Mesendoderm (in vitro differentiated cells): ENCODE measurements at regions not wholly inside any gene's neighbourhood (a gene's known extent, or its start where the extent isn't known, plus 50 kb on each side); places are given as distances from the start of the nearest gene placed in this dataset.

Experiments
- DNase-seq: peaks from one replicate; pipeline ENCODE4 v3.0.0; 2013
- H2AK5ac ChIP-seq: 2 replicates; pipeline ENCODE4 v1.6.1; 2013; ENCODE audit warnings: low read length, inconsistent platforms
- H2BK120ac ChIP-seq: 2 replicates; pipeline ENCODE4 v1.6.1; 2013; ENCODE audit warnings: low read depth, mild to moderate bottlenecking, low read length, moderate library complexity, mixed read lengths
- H2BK15ac ChIP-seq: replicated peaks from 2 replicates; pipeline ENCODE4 v1.6.1; 2013; ENCODE audit warnings: low read depth, mild to moderate bottlenecking, moderate library complexity
- H2BK5ac ChIP-seq: 2 replicates; pipeline ENCODE4 v1.6.1; 2013; ENCODE audit warnings: low read length, inconsistent platforms
- H3K18ac ChIP-seq: 2 replicates; pipeline ENCODE4 v1.6.1; 2013; ENCODE audit warnings: mild to moderate bottlenecking, low read length, mixed read lengths
- H3K23ac ChIP-seq: one replicate; pipeline ENCODE4 v1.6.1; 2013; ENCODE audit warnings: low read length
- H3K27ac ChIP-seq: 2 replicates; pipeline ENCODE4 v1.5.1; 2013; ENCODE audit warnings: low read depth, mild to moderate bottlenecking, inconsistent platforms, low read length, moderate library complexity
- H3K27me3 ChIP-seq: 2 replicates; pipeline ENCODE4 v1.6.1; 2013; ENCODE audit warnings: low read length, control low read depth, mild to moderate bottlenecking, inconsistent platforms; ENCODE audit not compliant: insufficient read depth, poor library complexity
- H3K36me3 ChIP-seq: 2 replicates; pipeline ENCODE4 v1.6.1; 2013; ENCODE audit warnings: low read length, inconsistent platforms; ENCODE audit not compliant: control insufficient read depth, insufficient read depth
- H3K4ac ChIP-seq: one replicate; pipeline ENCODE4 v1.6.1; 2013; ENCODE audit warnings: low read depth, mild to moderate bottlenecking, low read length, moderate library complexity
- H3K4me1 ChIP-seq: 2 replicates; pipeline ENCODE4 v1.6.1; 2013; ENCODE audit warnings: low read depth, low read length, inconsistent platforms; ENCODE audit not compliant: control insufficient read depth
- H3K4me2 ChIP-seq: 2 replicates; pipeline ENCODE4 v1.6.1; 2013; ENCODE audit warnings: low read length
- H3K4me3 ChIP-seq: 2 replicates; pipeline ENCODE4 v1.5.1; 2013; ENCODE audit warnings: mild to moderate bottlenecking, low read length
- H3K56ac ChIP-seq: one replicate; pipeline ENCODE4 v1.6.1; 2013; ENCODE audit warnings: low read length
- H3K79me1 ChIP-seq: 2 replicates; pipeline ENCODE4 v1.6.1; 2013; ENCODE audit warnings: low read length, inconsistent platforms
- H3K79me2 ChIP-seq: 2 replicates; pipeline ENCODE4 v1.6.1; 2013; ENCODE audit warnings: mild to moderate bottlenecking, low read length; ENCODE audit not compliant: control insufficient read depth, insufficient read depth
- H3K9ac ChIP-seq: 2 replicates; pipeline ENCODE4 v1.6.1; 2013; ENCODE audit warnings: low read length, inconsistent platforms
- H4K5ac ChIP-seq: one replicate; pipeline ENCODE4 v1.6.1; 2013; ENCODE audit warnings: low read length
- H4K8ac ChIP-seq: one replicate; pipeline ENCODE4 v1.6.1; 2013; ENCODE audit warnings: low read depth, mild to moderate bottlenecking, control low read depth, low read length, moderate library complexity
- WGBS: extraction: QIAGEN DNeasy Blood & Tissue Kit; methylation state at CpG from one replicate; pipeline ENCODE4 v1.1.7; 2013; ENCODE audit warnings: low lambda C conversion rate, missing lambda C conversion rate; ENCODE audit not compliant: insufficient coverage; ENCODE audit errors: extremely low coverage; 5-methylcytosine and 5-hydroxymethylcytosine counted together

DNA sequence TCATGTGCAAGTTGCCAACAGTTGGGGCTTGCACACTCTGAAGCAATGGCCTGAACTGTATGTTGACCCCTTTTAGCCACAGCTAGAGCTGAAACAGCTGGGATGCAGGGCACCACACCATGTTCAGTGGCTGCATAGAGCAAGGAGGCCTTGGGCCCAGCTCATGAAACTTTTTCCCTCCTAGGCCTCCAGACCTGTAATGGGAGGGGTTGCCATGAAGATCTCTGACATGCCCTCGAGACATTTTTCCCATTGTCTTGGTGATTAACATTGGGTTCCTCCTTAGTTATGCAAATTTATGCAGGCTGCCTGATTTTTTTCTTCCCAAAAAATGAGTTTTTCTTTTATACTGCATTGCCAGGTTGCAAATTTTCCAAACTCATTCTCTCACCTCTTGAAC, 165.1 kb upstream of the PRR20A start:
- peak; percentile 28 for DNase-seq
- H3K56ac ChIP-seq = no peak overlapping the region
- no peaks in the 10 kb centered on the region for H3K36me3 ChIP-seq
- no peaks in the 10 kb centered on the region for H3K79me2 ChIP-seq
- H2AK5ac ChIP-seq = no peak overlapping the region
- H3K4ac ChIP-seq = no peak overlapping the region
- WGBS = no CpG with 5 or more reads among the region's 1 CpG
- no peak overlapping the region for H3K23ac ChIP-seq
- H3K79me1 ChIP-seq = no peaks in the 10 kb centered on the region
- H3K4me1 ChIP-seq = no peaks in the 10 kb centered on the region
- H2BK5ac ChIP-seq = no peak overlapping the region
- H3K4me2 ChIP-seq = no peak overlapping the region
- no peak overlapping the region for H3K27ac ChIP-seq
- no peak overlapping the region for H3K9ac ChIP-seq
- no peaks in the 10 kb centered on the region for H3K27me3 ChIP-seq
- no peak overlapping the region for H4K5ac ChIP-seq
- H2BK120ac ChIP-seq = no peak overlapping the region
- H4K8ac ChIP-seq = no peak overlapping the region
- no peak overlapping the region for H3K18ac ChIP-seq
- H3K4me3 ChIP-seq = no peak overlapping the region
- H2BK15ac ChIP-seq = no peak overlapping the region

DNA sequence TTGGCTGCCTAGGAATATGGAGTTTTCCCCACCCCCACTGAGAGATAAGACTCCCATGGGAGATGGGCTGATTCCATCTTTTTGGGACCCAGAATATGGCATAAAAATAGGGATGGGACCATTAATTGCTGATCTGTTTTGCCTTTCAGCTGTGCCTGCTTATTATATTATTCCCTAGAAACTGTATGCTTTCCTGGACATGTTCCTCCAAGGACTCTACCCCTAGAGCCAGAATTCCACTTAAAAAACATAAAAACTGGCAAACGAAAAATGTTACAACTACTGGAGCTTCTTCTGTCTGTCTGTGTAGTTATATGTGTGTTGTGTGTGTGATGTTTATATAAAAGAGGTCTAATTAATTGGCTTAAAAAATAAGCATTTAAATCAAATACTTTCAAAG, 159.9 kb upstream of the PRR20A start:
- Histone ChIP-seq H3K4ac (no peak overlapping the region), H4K5ac (no peak overlapping the region), H3K27ac (no peak overlapping the region), H3K9ac (no peak overlapping the region), H3K56ac (no peak overlapping the region), H2BK15ac (no peak overlapping the region), H4K8ac (no peak overlapping the region), H2BK5ac (no peak overlapping the region), H3K36me3 (no peaks in the 10 kb centered on the region), H3K27me3 (no peaks in the 10 kb centered on the region), H3K4me3 (no peak overlapping the region), H2AK5ac (no peak overlapping the region), H2BK120ac (no peak overlapping the region), H3K79me1 (no peaks in the 10 kb centered on the region), H3K4me1 (no peaks in the 10 kb centered on the region), H3K4me2 (no peak overlapping the region), H3K18ac (no peak overlapping the region), H3K79me2 (no peaks in the 10 kb centered on the region), H3K23ac (no peak overlapping the region)
- no peak for DNase-seq
- no CpG with 5 or more reads among the region's 1 CpG for WGBS

DNA sequence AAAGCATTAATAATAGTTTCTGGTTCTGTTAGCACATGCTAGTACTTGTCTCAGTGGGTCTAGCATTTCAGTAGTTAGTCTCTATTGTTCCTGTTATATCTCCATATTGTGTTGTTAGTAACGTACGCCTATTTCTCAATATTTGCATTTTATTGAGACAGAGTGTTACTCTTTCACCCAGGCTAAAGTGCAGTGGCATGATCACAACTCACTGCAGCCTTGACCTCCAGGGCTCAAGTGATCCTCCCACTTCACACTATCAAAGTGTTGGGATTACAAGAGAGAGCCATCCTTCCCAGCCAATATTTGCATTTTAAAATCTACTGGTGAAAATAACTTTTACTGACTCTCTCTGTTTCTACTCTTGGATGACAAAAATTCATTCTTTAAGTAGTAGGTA, 154.6 kb upstream of the PRR20A start:
- H3K79me1 ChIP-seq = no peaks in the 10 kb centered on the region
- H2AK5ac ChIP-seq = no peak overlapping the region
- H3K56ac ChIP-seq = no peak overlapping the region
- H2BK15ac ChIP-seq = no peak overlapping the region
- H4K5ac ChIP-seq = no peak overlapping the region
- no peak overlapping the region for H3K27ac ChIP-seq
- no peak overlapping the region for H3K23ac ChIP-seq
- no peaks in the 10 kb centered on the region for H3K4me1 ChIP-seq
- H3K4ac ChIP-seq = no peak overlapping the region
- no peak overlapping the region for H2BK5ac ChIP-seq
- no peaks in the 10 kb centered on the region for H3K27me3 ChIP-seq
- no CpG with 5 or more reads among the region's 2 CpGs for WGBS
- no peak overlapping the region for H3K4me3 ChIP-seq
- H3K9ac ChIP-seq = no peak overlapping the region
- no peak overlapping the region for H2BK120ac ChIP-seq
- DNase-seq = no peak
- no peaks in the 10 kb centered on the region for H3K36me3 ChIP-seq
- no peak overlapping the region for H3K4me2 ChIP-seq
- no peaks in the 10 kb centered on the region for H3K79me2 ChIP-seq
- H4K8ac ChIP-seq = no peak overlapping the region
- H3K18ac ChIP-seq = no peak overlapping the region

DNA sequence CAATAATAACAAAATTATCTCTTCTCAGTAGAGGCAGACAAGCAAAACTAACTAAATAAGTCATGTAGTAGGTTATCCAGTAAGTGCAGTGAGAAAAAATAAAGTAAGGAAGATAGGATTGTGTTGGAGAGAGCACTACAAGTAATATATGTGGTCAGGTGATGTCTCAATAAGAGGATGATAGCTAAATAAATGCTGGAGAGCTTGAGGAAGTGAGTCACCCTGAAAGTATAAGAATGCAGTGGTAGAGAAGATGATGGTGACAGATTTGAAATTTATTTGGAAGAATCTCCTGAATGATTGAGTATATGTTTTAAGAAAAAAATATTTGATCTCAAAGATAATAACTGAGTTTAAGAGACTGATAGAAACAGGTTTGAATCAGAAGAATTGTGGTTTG, 152.2 kb upstream of the PRR20A start:
- Histone ChIP-seq H2BK15ac (no peak overlapping the region), H2AK5ac (no peak overlapping the region), H3K4me1 (no peaks in the 10 kb centered on the region), H4K8ac (no peak overlapping the region), H2BK120ac (no peak overlapping the region), H3K27me3 (no peaks in the 10 kb centered on the region), H3K23ac (no peak overlapping the region), H3K9ac (no peak overlapping the region), H3K79me2 (no peaks in the 10 kb centered on the region), H4K5ac (no peak overlapping the region), H3K4me2 (no peak overlapping the region), H3K36me3 (no peaks in the 10 kb centered on the region), H3K56ac (no peak overlapping the region), H2BK5ac (no peak overlapping the region), H3K4ac (no peak overlapping the region), H3K18ac (no peak overlapping the region), H3K27ac (no peak overlapping the region), H3K4me3 (no peak overlapping the region), H3K79me1 (no peaks in the 10 kb centered on the region)
- no peak for DNase-seq

DNA sequence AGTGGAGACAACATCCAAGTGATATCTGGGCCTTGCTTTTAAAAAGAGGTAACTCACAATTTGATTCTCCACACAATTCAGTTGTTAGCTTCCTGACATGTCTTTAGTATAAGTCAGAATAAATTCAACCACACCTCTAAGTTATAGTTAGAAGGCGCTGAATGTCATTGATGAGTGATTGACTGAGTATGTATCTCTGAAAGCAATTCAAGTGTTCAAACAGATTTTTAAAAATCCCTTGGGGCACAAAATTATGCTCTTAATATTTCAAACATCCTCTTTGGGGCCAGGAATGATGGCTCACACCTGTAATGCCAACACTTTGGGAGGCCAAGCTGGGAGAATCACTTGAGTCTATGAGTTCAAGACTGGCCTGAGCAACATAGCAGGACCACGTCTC, 137.0 kb upstream of the PRR20A start:
- Histone ChIP-seq H2BK120ac (no peak overlapping the region), H4K8ac (no peak overlapping the region), H2BK5ac (no peak overlapping the region), H3K18ac (no peak overlapping the region), H3K4me2 (no peak overlapping the region), H4K5ac (no peak overlapping the region), H3K4me1 (no peaks in the 10 kb centered on the region), H3K27me3 (no peaks in the 10 kb centered on the region), H3K79me2 (no peaks in the 10 kb centered on the region), H3K23ac (no peak overlapping the region), H3K27ac (no peak overlapping the region), H3K79me1 (no peaks in the 10 kb centered on the region), H3K56ac (no peak overlapping the region), H3K9ac (no peak overlapping the region), H2AK5ac (no peak overlapping the region), H3K4me3 (no peak overlapping the region), H3K36me3 (no peaks in the 10 kb centered on the region), H3K4ac (no peak overlapping the region), H2BK15ac (no peak overlapping the region)
- WGBS = no CpG with 5 or more reads among the region's 2 CpGs
- DNase-seq = no peak

DNA sequence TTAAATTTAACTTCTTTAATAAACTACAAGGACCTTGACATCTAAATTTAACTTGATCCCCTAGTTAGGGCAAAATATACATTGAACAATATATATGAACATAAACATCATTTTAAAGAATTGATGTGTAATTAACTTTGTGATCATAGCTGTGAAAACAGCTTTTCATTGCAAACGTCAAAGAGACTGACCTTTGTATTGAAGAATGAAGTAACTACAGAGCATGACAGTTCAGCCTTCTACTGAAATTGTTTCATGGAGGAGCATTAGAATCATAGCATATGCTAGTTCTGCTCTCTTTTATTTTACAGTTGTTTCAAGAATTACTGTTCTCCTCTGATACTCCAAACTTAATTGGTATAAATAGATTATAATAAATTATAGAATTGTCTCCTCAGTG, 123.4 kb upstream of the PRR20A start:
- Histone ChIP-seq H2BK15ac (no peak overlapping the region), H3K56ac (no peak overlapping the region), H3K36me3 (no peaks in the 10 kb centered on the region), H3K79me1 (no peaks in the 10 kb centered on the region), H3K4me2 (no peak overlapping the region), H4K8ac (no peak overlapping the region), H3K18ac (no peak overlapping the region), H4K5ac (no peak overlapping the region), H3K4me3 (no peak overlapping the region), H3K23ac (no peak overlapping the region), H3K79me2 (no peaks in the 10 kb centered on the region), H3K27me3 (no peaks in the 10 kb centered on the region), H2AK5ac (no peak overlapping the region), H3K4ac (no peak overlapping the region), H3K9ac (no peak overlapping the region), H2BK120ac (no peak overlapping the region), H2BK5ac (no peak overlapping the region), H3K27ac (no peak overlapping the region), H3K4me1 (no peaks in the 10 kb centered on the region)
- DNase-seq = no peak
- no CpG with 5 or more reads among the region's 1 CpG for WGBS
